Common myeloid progenitor, CD34-positive (primary cell): ENCODE measurements at regions not wholly inside any gene's neighbourhood (a gene's known extent, or its start where the extent isn't known, plus 50 kb on each side); places are given as distances from the start of the nearest gene placed in this dataset.

Experiments
- CTCF ChIA-PET: fragments of 350-600 bp; sonication (Branson Sonifier 250); formaldehyde crosslinking; loops from one replicate; lab custom pipeline; 2021; ENCODE audit warnings: antibody characterized with exemption; lab: Charles Lee
- POLR2A ChIA-PET: fragments of 350-600 bp; sonication (Branson Sonifier 250); formaldehyde crosslinking; loops from one replicate; lab custom pipeline; 2021; ENCODE audit warnings: antibody characterized with exemption; lab: Charles Lee
- DNase-seq, 3 donors: peaks; one replicate each; pipeline versions ENCODE4 v3.0.0 to v3.0.0-alpha.2; 2013
- H3K27ac ChIP-seq, 2 experiments: 1 replicate in 1 of 2; 2 replicates in 1 of 2; pipeline ENCODE4 v1.7.0; 2013; ENCODE audit warnings: inconsistent platforms in 2 of 2, low read length in 2 of 2, mild to moderate bottlenecking in 2 of 2, low read depth in 1 of 2, moderate library complexity in 1 of 2; ENCODE audit not compliant: severe bottlenecking in 2 of 2, insufficient read depth in 1 of 2, poor library complexity in 1 of 2
- H3K27me3 ChIP-seq, 5 experiments: replicated peaks in 2 of 5; 1 replicate in 3 of 5; 2 replicates in 2 of 5; pipeline versions ENCODE4 v1.6.1 to v1.7.0; 2013; ENCODE audit warnings: low read length in 4 of 5, mild to moderate bottlenecking in 2 of 5, moderate library complexity in 2 of 5, inconsistent platforms in 1 of 5; ENCODE audit not compliant: insufficient read depth in 5 of 5, control insufficient read depth in 4 of 5
- H3K36me3 ChIP-seq, 4 experiments: 1 replicate in 2 of 4; 2 replicates in 2 of 4; pipeline versions ENCODE4 v1.6.1 to v1.7.0; 2013; ENCODE audit warnings: low read length in 3 of 4, control low read depth in 1 of 4, mild to moderate bottlenecking in 1 of 4; ENCODE audit not compliant: control insufficient read depth in 4 of 4, insufficient read depth in 4 of 4
- H3K4me1 ChIP-seq, 4 experiments: 1 replicate in 3 of 4; 2 replicates in 1 of 4; pipeline versions ENCODE4 v1.6.1 to v1.7.1; 2013; ENCODE audit warnings: low read length in 3 of 4, mild to moderate bottlenecking in 3 of 4, control low read depth in 1 of 4, inconsistent platforms in 1 of 4, moderate library complexity in 1 of 4; ENCODE audit not compliant: control insufficient read depth in 4 of 4, insufficient read depth in 4 of 4; ENCODE audit errors: control extremely low read depth in 1 of 4
- H3K4me3 ChIP-seq, 7 experiments: 1 replicate in 4 of 7; 2 replicates in 3 of 7; pipeline versions ENCODE4 v1.5.1 to v1.7.0; 2013; ENCODE audit warnings: mild to moderate bottlenecking in 7 of 7, low read length in 6 of 7, moderate library complexity in 6 of 7, inconsistent platforms in 2 of 7, low read depth in 2 of 7, control low read depth in 1 of 7; ENCODE audit not compliant: insufficient read depth in 4 of 7, control insufficient read depth in 1 of 7; ENCODE audit errors: extremely low read depth in 1 of 7
- H3K9me3 ChIP-seq, 5 experiments: 1 replicate in 4 of 5; 2 replicates in 1 of 5; pipeline versions ENCODE4 v1.6.1 to v1.7.1; 2013; ENCODE audit warnings: low read length in 4 of 5, mild to moderate bottlenecking in 2 of 5, inconsistent platforms in 1 of 5, low read depth in 1 of 5, moderate library complexity in 1 of 5; ENCODE audit not compliant: control insufficient read depth in 4 of 5, insufficient read depth in 2 of 5; ENCODE audit errors: control extremely low read depth in 1 of 5
- WGBS: methylation state at CpG from one replicate; pipeline ENCODE4 v1.1.5; 2013; ENCODE audit not compliant: insufficient coverage; 5-methylcytosine and 5-hydroxymethylcytosine counted together

GRCh38 chr2:144127693-144128092 lies 392.2 kb downstream of the ZEB2 start:
- H3K27me3 ChIP-seq, result no peaks in the 10 kb centered on the region
- ChIA-PET POLR2A (no interaction called here), CTCF (no interaction called here)
- H3K36me3 ChIP-seq, result peaks cover 0 to 4% (median 1%) of the 10 kb centered on the region in 4 experiments
- 100% methylated on average over 2 of the region's 2 CpGs for WGBS
- no peaks in the 10 kb centered on the region for H3K9me3 ChIP-seq
- H3K27ac ChIP-seq, result no peak overlapping the region
- no peaks in the 10 kb centered on the region for H3K4me1 ChIP-seq
- DNase-seq, result no peak
- H3K4me3 ChIP-seq, result no peak overlapping the region

DNA sequence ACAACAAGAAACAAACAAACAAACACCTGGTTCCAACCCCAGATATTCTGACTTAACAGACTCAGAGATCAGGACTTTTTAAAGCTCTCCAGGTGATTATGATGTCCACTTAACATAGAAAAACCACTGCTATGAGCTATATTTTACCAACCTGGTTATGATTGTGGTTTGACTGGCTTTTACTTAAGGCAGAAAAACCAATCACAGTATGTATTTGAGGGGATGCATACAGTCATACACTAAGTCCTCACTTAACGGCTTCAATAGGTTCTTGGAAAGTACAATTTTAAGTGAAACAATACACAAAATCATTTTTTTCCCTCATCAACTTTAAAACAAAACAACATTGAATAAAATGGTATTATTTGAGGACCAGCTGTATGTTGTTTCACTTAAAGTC lies 393.6 kb downstream of the ZEB2 start:
- ChIA-PET POLR2A (no interaction called here), CTCF (no interaction called here)
- Histone ChIP-seq H3K4me3 (no peak overlapping the region), H3K4me1 (no peaks in the 10 kb centered on the region), H3K36me3 (peaks cover 0 to 4% (median 1%) of the 10 kb centered on the region in 4 experiments), H3K27ac (no peak overlapping the region), H3K27me3 (no peaks in the 10 kb centered on the region), H3K9me3 (no peaks in the 10 kb centered on the region)
- DNase-seq, result no peak
- WGBS, result no CpG with 5 or more reads among the region's 1 CpG

DNA sequence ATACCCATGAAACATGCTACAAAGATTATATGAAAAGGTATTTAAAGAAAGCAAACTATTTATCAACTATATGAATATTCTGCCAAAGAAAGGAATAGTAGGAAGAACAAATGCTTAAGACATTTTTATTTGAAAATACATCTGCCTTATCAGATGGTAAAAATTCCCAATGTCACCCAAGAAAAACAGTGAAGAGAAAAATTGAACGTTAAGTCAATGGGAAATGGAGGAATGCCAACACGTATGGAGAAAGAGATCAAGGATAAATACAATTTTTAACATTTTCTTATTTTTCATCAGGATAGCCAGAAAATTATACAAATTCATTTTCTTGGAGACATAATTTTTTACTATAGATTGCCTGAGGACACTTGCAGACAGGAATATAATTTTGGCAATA lies 394.2 kb downstream of the ZEB2 start:
- Histone ChIP-seq H3K36me3 (peaks cover 0 to 4% (median 1%) of the 10 kb centered on the region in 4 experiments), H3K27ac (no peak overlapping the region), H3K4me3 (no peak overlapping the region), H3K4me1 (no peaks in the 10 kb centered on the region), H3K9me3 (no peaks in the 10 kb centered on the region), H3K27me3 (no peaks in the 10 kb centered on the region)
- ChIA-PET POLR2A (no interaction called here), CTCF (no interaction called here)
- no CpG with 5 or more reads among the region's 2 CpGs for WGBS
- no peak for DNase-seq

DNA sequence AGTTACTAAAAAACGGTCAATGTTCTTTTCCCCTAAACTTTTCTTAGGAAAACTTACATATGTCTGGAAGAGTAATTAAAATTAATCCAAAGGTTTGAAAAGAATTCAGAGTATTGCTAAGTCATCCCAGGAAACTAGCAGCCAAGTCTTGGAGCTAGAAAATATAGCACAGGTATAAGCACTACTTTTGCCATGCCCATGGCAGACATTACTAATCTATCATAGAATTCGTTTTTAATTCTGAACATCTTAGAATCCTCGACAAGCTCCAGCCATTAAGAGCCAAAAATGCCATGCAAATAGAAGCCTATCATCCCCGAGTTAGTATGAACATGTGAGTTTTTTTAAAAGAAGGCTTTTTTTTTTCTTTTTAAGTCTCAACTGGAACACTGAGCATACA lies 395.0 kb downstream of the ZEB2 start:
- no peaks in the 10 kb centered on the region for H3K27me3 ChIP-seq
- no peaks in the 10 kb centered on the region for H3K9me3 ChIP-seq
- CTCF ChIA-PET, result interaction anchor here (0.5 kb wide), 1 partner anchor 347 kb away, joined by 3 read pairs; no protein-coding TSS in a partner anchor
- H3K27ac ChIP-seq, result no peak overlapping the region
- H3K4me3 ChIP-seq, result no peak overlapping the region
- POLR2A ChIA-PET, result no interaction called here
- H3K36me3 ChIP-seq, result peaks cover 0 to 4% (median 1%) of the 10 kb centered on the region in 4 experiments
- H3K4me1 ChIP-seq, result no peaks in the 10 kb centered on the region
- no peak for DNase-seq
- WGBS, result 100% methylated on average over 2 of the region's 4 CpGs

DNA sequence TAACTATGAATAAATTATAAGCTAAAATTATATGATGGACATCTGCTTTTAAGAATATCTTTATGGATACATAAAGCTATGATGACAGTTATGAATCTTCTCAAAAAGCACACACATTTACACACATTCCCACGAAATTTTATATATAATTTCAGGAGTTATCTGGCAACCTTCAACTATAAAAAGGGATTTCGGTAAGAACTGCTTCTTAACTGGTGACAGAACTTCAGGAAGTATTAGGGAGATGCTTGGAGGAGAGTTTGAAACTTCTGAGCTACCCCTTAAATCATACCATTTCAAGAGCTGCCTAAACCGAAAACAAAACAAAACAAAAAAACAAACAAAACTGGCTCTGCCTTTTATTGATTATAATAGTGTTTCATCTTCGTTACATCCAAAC lies 399.4 kb downstream of the ZEB2 start:
- no CpG with 5 or more reads among the region's 4 CpGs for WGBS
- CTCF ChIA-PET, result interaction anchor here (1.0 kb wide), 1 partner anchor 9 kb away, joined by 4 read pairs; no protein-coding TSS in a partner anchor
- Histone ChIP-seq H3K4me1 (no peaks in the 10 kb centered on the region), H3K4me3 (no peak overlapping the region), H3K27me3 (no peaks in the 10 kb centered on the region), H3K36me3 (peaks cover 0 to 2% (median 0%) of the 10 kb centered on the region in 4 experiments), H3K9me3 (peaks cover 0 to 2% (median 0%) of the 10 kb centered on the region in 5 experiments), H3K27ac (no peak overlapping the region)
- POLR2A ChIA-PET, result no interaction called here
- DNase-seq, result no peak

DNA sequence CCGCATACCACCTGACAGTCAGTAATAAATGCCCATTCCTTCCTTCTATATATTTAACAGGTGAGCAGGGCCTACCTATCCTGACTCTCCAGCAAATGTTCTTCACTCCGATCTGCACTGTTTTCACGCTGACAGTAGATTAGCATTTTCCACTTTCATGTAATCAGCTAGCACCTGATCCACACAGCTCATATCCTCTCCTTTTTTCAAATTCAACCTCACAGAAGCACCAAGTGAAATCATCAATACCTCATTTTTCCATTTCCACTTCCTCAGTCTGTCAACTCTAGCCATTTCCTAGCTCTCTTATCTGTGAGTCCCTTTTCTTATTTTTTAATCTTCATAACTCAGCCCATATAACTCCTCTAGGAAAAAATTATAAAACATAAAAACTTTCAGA lies 402.8 kb downstream of the ZEB2 start:
- H3K4me3 ChIP-seq, result no peak overlapping the region
- H3K27me3 ChIP-seq, result no peaks in the 10 kb centered on the region
- H3K36me3 ChIP-seq, result no peaks in the 10 kb centered on the region
- H3K4me1 ChIP-seq, result no peaks in the 10 kb centered on the region
- DNase-seq, result no peak
- POLR2A ChIA-PET, result no interaction called here
- H3K27ac ChIP-seq, result no peak overlapping the region
- CTCF ChIA-PET, result no interaction called here
- 93% methylated on average over 3 of the region's 3 CpGs for WGBS
- H3K9me3 ChIP-seq, result peaks cover 0 to 3% (median 2%) of the 10 kb centered on the region in 5 experiments

- ChIA-PET POLR2A (no interaction called here), CTCF (interaction anchor here (0.6 kb wide), 1 partner anchor 383 kb away, joined by 3 read pairs; no protein-coding TSS in a partner anchor)
- H3K4me3 ChIP-seq, result no peak overlapping the region
- no peaks in the 10 kb centered on the region for H3K36me3 ChIP-seq
- no peak for DNase-seq
- no peak overlapping the region for H3K27ac ChIP-seq
- peaks cover 0 to 3% (median 2%) of the 10 kb centered on the region in 5 experiments for H3K9me3 ChIP-seq
- WGBS, result no CpG with 5 or more reads among the region's 1 CpG
- no peaks in the 10 kb centered on the region for H3K27me3 ChIP-seq
- H3K4me1 ChIP-seq, result no peaks in the 10 kb centered on the region
These were observed 404.1 kb downstream of the ZEB2 start for GRCh38 chr2:144115739-144116291.
